ENCODE measurements at regions not wholly inside any gene's neighbourhood (a gene's known extent, or its start where the extent isn't known, plus 50 kb on each side); places are given as distances from the start of the nearest gene placed in this dataset.

DNA sequence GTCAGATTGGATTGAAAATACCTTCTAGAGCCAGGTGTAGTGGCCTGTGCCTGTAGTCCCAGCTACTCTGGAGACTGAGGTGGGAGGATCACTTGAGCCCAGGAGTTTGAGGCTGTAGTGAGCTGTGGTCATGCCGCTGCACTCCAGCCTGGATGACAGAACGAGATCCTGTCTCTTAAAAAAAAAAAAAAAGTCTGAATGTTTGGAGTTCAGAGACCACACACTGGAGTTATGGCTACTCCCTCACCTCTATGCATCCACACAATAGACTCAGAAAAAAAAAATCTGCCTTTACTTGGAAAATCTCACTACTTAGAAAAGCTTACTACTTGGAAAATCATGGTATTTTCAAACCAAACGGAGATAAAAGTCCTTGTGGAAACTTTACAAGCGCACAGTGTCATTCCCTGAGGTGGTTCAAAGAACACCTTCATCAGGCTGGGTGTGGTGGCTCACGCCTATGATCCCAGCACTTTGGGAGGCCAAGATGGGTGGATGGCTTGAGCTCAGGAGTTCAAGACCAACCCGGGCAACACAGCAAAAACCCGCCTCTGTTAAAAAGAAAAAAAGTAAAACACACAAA is 63.9 kb upstream of the PICALM start:
- in situ Hi-C loops (cut with HindIII; ENCODE audit: low pct_ligation_motif_present, low pct_unique_long_range_greater_than_20kb, low sequenced_read_pairs) = no loop called here

DNA sequence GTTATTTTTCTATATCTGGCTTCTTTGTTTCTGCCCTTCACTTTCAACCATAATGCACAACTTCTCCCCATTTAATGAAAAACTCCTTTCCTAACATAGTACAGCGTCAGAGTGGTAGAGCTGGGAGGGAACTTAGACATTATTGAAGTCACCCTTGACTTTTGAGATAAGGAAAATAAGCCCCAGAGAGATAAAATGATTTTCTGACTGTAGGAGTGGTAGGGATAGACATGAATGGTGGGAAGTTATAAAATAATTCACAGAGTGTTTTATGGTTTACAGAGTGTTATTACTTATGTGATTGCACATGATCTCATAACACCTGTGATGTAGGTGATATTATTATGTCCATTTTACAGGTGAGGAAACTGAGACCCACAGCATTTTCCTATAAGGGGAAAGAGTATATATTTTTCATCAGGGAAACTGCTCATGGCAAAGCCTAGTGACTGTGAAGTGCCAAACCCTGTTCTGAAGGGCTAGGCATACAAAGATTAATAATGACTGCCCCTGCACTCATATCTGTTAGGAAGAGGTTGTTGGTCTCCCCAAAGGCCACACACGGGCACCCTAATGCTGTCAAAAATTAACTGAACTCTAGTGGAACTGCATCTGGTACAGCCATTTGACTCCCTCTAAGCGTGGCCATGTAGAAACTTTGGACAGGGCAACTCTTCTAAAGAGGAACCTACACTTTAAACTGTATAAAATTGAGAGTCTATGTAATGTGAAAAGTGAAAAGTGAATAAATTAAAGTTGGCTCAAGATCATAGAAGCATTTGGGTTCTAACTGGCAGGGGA is 61.1 kb upstream of the PICALM start:
- in situ Hi-C loops (cut with HindIII; ENCODE audit: low pct_ligation_motif_present, low pct_unique_long_range_greater_than_20kb, low sequenced_read_pairs) = no loop called here
- DNase-seq = no peak

More for the DNA sequence above, 63.9 kb upstream of the PICALM start:
- no peak for DNase-seq

DNA sequence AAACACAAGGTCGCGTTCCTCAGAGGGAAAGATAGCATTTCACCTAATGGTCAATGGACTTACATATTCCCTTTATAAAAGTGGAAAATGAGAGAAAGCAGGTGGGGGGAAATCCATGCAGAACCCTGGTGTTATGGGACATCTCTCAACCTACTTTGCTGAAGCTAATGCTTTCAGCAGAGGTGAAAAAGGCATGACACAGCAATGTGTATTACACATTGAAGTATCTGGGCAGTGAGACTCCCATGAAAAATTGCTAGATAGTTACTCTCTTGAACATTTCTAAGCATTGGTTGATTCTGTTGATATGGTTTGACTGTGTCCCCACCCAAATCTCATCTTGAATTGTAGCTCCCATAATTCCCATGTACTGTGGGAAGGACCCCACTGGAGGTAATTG is 60.0 kb upstream of the PICALM start:
- no peak for DNase-seq
- in situ Hi-C loops (cut with HindIII; ENCODE audit: low pct_ligation_motif_present, low pct_unique_long_range_greater_than_20kb, low sequenced_read_pairs) = no loop called here

DNA sequence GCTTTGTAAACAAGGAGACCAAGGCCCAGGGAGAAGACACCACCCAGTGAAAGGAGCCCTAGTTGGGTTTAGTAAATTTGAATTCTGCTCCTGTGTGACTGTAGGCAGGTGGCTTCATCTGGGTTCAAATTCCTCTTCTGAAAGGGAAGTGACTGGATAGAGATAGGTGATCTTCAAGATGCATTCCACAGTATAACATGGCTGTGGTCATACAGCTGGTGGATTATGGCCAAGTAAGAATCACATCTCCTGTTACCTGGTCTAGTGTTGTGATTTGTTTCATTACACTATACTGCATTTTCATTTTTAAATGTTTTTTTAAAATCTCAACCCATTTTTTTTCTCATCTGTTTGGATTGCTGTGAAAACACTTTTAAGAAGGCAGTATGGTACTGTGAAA is 58.0 kb upstream of the PICALM start:
- DNase-seq = no peak
- in situ Hi-C loops (cut with HindIII; ENCODE audit: low pct_ligation_motif_present, low pct_unique_long_range_greater_than_20kb, low sequenced_read_pairs) = no loop called here

DNA sequence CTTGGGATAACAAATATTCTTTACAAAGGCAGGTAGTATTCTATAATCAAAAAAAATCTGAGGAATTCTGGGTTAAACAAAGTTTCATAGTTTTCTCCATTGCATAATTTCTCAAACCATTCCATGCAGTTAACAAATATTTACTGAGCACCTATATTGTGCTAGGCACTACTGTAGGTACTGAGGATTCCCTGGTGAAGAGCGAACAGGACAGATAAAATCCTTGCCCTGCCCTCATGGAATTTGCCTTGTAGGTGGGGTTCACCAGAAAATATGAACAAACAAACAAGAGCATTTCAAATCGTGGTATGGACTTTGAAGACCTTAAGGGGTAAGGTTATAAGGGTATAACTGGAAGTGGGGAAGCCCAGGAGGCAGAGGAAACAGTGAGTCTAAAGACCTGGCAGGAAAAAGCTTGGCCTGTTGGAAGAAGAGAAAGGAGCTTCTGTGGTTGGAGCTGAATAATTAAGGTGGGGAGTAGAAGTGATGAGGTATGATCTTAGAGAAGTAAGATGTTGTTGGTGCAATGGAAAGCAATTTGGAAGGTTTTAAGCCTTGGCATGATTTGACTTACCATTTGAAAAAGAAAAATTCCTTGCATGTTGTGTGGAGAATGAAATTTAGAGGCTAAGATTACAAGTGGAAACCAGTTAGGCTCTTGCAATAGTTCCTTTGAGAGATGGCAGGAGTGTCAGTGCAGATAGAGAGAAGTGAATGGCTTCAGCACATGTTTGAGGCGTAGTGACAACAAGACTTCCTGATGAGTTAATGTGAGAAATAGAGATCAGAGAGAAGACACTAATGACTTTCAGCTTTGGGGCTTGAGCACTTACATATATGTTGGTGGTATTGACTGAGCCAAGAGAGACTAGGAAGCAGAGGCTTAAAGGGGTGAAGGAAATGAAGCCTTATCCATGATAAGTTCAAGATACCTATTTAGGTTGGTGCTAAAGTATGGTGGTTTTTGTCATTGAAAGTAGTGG is 55.7 kb upstream of the PICALM start:
- in situ Hi-C loops (cut with HindIII; ENCODE audit: low pct_ligation_motif_present, low pct_unique_long_range_greater_than_20kb, low sequenced_read_pairs) = no loop called here
- DNase-seq = no peak

DNA sequence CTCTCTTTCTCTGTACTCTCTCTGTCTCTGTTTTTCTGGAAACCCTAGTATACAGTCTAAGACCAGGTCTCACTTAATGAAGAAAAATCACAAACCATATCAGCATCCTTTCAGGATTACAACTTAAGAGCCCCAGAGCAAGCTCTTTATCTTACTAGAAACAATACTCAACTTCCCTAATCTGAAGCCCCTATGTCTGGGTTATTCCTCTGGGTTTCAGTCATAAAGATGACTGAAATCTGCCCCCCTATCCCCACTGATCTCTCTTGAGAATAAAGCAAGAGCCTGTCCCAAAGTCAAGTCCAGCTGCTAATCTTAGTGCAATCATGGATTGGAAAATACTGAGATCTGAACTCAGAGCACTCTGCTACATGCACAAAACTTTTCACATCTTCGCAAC is 53.9 kb upstream of the PICALM start:
- no peak for DNase-seq
- in situ Hi-C loops (cut with HindIII; ENCODE audit: low pct_ligation_motif_present, low pct_unique_long_range_greater_than_20kb, low sequenced_read_pairs) = no loop called here

DNA sequence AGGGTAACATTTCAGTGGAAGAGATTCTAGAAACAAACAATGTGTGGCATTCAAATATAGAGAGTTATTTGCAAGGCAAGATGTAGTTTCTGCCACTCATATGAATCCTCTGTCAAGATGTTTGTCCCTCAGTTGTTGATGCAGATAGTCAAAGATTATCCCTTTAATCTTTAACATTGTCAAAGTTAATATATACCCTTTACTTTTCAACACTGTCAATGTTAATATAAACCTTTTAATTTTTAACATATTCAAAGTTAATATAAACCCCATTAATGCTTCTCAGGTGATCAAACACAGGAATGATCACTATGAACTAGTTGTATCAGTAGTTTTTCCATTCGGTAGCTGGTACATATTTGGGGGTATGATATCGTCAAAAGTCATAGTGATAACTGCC is 51.9 kb upstream of the PICALM start:
- in situ Hi-C loops (cut with HindIII; ENCODE audit: low pct_ligation_motif_present, low pct_unique_long_range_greater_than_20kb, low sequenced_read_pairs) = no loop called here
- peak; percentile 80 for DNase-seq

DNA sequence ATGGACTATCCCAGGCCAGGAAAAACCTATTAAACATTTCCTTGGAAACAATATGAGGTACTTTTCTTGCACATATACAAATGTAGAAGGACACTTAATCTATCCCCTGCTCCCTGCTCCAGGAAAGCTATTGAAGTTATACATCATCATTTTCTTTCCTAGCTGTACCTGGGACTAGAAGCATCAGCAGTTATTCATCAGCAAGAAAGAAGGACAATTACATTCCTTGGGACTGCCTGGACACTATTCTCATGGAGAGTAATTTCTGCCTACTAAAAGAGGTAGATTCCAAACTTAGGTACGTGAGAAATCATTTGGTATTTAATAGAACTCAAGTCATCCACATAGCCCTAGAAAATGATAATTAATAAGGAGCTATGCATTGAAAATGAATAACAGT is 51.0 kb upstream of the PICALM start:
- no peak for DNase-seq
- in situ Hi-C loops (cut with HindIII; ENCODE audit: low pct_ligation_motif_present, low pct_unique_long_range_greater_than_20kb, low sequenced_read_pairs) = no loop called here

GRCh38 chr11:86119077-86119476 is 50.2 kb upstream of the PICALM start:
- no peak for DNase-seq
- in situ Hi-C loops (cut with HindIII; ENCODE audit: low pct_ligation_motif_present, low pct_unique_long_range_greater_than_20kb, low sequenced_read_pairs) = no loop called here
